Tibial nerve (tissue), 4 donors: ENCODE measurements at regions not wholly inside any gene's neighbourhood (a gene's known extent, or its start where the extent isn't known, plus 50 kb on each side); places are given as distances from the start of the nearest gene placed in this dataset.

ENCODE experiments used
- CTCF ChIP-seq, 5 experiments: fragments of 200-600 bp in 3 of 5; fragments of 450-650 bp in 2 of 5; sonication (generic) in 3 of 5; IDR thresholded peaks; one replicate each; pipeline ENCODE4 v1.5.1; 2016 to 2019; ENCODE audit warnings: antibody characterized with exemption in 5 of 5, mild to moderate bottlenecking in 3 of 5, moderate library complexity in 2 of 5
- EP300 ChIP-seq, 2 donors: sonication (generic); formaldehyde crosslinking; IDR thresholded peaks; one replicate each; pipeline ENCODE4 v1.6.1; 2017; ENCODE audit warnings: antibody characterized with exemption in 2 of 2, mild to moderate bottlenecking in 1 of 2

- TF ChIP-seq CTCF (IDR thresholded peaks at IDR 0.05): no peak
- TF ChIP-seq EP300 (IDR thresholded peaks at IDR 0.05): no peak
These were observed 1024.5 kb upstream of the RBFOX1 start for GRCh38 chr16:6308176-6308575.
